ENCODE measurements at regions not wholly inside any gene's neighbourhood (a gene's known extent, or its start where the extent isn't known, plus 50 kb on each side); places are given as distances from the start of the nearest gene placed in this dataset.

DNA sequence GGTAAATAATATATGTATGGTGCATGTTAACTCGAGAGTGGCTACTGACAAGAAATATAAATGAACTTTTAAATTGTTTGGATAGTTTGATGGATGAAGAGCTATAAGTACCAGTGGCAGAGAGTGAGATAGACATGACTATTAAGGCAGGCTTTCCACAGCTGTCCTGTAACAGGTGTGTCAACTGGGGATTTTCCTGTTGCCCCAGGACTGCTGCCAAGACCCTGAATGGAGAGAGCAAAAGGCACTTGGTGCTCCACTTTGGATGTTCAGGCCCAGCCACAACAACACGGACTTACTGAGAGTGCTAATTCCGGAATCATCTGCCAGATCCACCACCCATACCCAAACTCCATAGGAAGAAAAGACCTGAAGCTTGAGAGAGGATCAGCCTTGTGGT is 215.1 kb downstream of the SEC61B start:
- DNase-seq (ENCODE audit: low read depth in 1 of 2, low spot score in 2 of 2) (no peak), FAIRE-seq (no peak)
- H3K23me2 ChIP-seq (ENCODE audit: low read depth, low read length): no peaks in the 10 kb centered on the region
- ChIA-PET CTCF (ENCODE audit: partially characterized antibody) (interaction anchor here (0.9 kb wide), 1 partner anchor 173 kb away, joined by 3 read pairs; no protein-coding TSS in a partner anchor), POLR2A (ENCODE audit: partially characterized antibody) (no interaction called here)
- H2AFZ ChIP-seq (ENCODE audit: low read length): no peak overlapping the region
- no peak overlapping the region for H2AK5ac ChIP-seq (ENCODE audit: low read depth, low read length)
- no peaks in the 10 kb centered on the region for H3K27me3 ChIP-seq (replicated peaks in 1 of 4; ENCODE audit: control insufficient read depth in 3 of 4, extremely low read depth in 1 of 4, insufficient read depth in 3 of 4, low read length in 3 of 4)
- H3K18ac ChIP-seq (ENCODE audit: extremely low read depth, low read length): no peak overlapping the region
- H3K27ac ChIP-seq (ENCODE audit: low read depth, low read length): no peak overlapping the region
- H2BK20ac ChIP-seq (ENCODE audit: low read length): no peak overlapping the region
- H3K4ac ChIP-seq (replicated peaks; ENCODE audit: insufficient read length, low read depth, low read length): no peak overlapping the region
- no peak overlapping the region for H3K4me2 ChIP-seq (ENCODE audit: insufficient read depth in 1 of 2, low read depth in 2 of 2, low read length in 2 of 2)
- H2BK15ac ChIP-seq (ENCODE audit: low read length): no peak overlapping the region
- H2BK5ac ChIP-seq (ENCODE audit: low read depth, low read length): no peak overlapping the region
- H3K14ac ChIP-seq (ENCODE audit: insufficient read length): no peak overlapping the region
- no peak overlapping the region for H3K9ac ChIP-seq (replicated peaks in 1 of 4; ENCODE audit: extremely low read depth in 1 of 4, low read depth in 3 of 4, low read length in 3 of 4)
- no peak overlapping the region for H4K91ac ChIP-seq (replicated peaks; ENCODE audit: insufficient read length, low read length)
- no peak overlapping the region for H3K4me3 ChIP-seq (ENCODE audit: extremely low read depth in 1 of 4, insufficient read depth in 2 of 4, low read depth in 3 of 4, low read length in 4 of 4)
- no peaks in the 10 kb centered on the region for H4K20me1 ChIP-seq (replicated peaks in 1 of 2; ENCODE audit: control insufficient read depth in 1 of 2, insufficient read depth in 2 of 2, low read length in 2 of 2)
- H3K23ac ChIP-seq (ENCODE audit: insufficient read length): no peak overlapping the region
- H2BK12ac ChIP-seq (ENCODE audit: low read depth, low read length): no peak overlapping the region
- H3K79me2 ChIP-seq (ENCODE audit: control insufficient read depth in 1 of 2, insufficient read depth in 2 of 2, low read length in 2 of 2): no peaks in the 10 kb centered on the region
- H3K4me1 ChIP-seq (replicated peaks in 1 of 4; ENCODE audit: control insufficient read depth in 3 of 4, insufficient read depth in 4 of 4, low read length in 3 of 4): peaks cover 0 to 3% (median 1%) of the 10 kb centered on the region in 4 experiments; a peak in 1 of 7 replicates
- H3K36me3 ChIP-seq (ENCODE audit: control insufficient read depth in 2 of 4, insufficient read depth in 4 of 4, low read length in 3 of 4): no peaks in the 10 kb centered on the region
- no peak overlapping the region for H3K56ac ChIP-seq (replicated peaks; ENCODE audit: insufficient read length, low read depth, low read length)
- no peaks in the 10 kb centered on the region for H3K79me1 ChIP-seq (ENCODE audit: low read depth, low read length)
- no peak overlapping the region for H4K5ac ChIP-seq (ENCODE audit: insufficient read length, low read depth, low read length)
- no peak overlapping the region for H2BK120ac ChIP-seq (replicated peaks; ENCODE audit: low read depth, low read length)
- H4K8ac ChIP-seq (ENCODE audit: extremely low read depth, insufficient read depth, low read length): no peak overlapping the region
- 86% methylated on average over 3 of the region's 3 CpGs; no CpG with 5 or more reads in 1 of the 2 experiments for WGBS, 2 experiments (ENCODE audit: extremely low coverage in 1 of 2, insufficient coverage in 1 of 2, insufficient read length in 1 of 2, insufficient replicate concordance in 2 of 2, low coverage in 1 of 2, low lambda C conversion rate in 2 of 2, missing lambda C conversion rate in 1 of 2)
- H3K9me3 ChIP-seq (ENCODE audit: insufficient read depth in 2 of 2, low read depth in 1 of 2, low read length in 1 of 2): no peaks in the 10 kb centered on the region
- TF ChIP-seq CTBP2 (IDR thresholded peaks at IDR 0.05; ENCODE audit: borderline replicate concordance, insufficient read depth, insufficient read length, low read length) (no peak), JUN (IDR thresholded peaks at IDR 0.05; ENCODE audit: low read depth, low read length) (no peak), BACH1 (IDR thresholded peaks at IDR 0.05; ENCODE audit: low read length) (no peak), CBX5 (IDR thresholded peaks at IDR 0.05; ENCODE audit: low read depth, low read length) (no peak), BRCA1 (IDR thresholded peaks at IDR 0.05; ENCODE audit: low read depth, low read length) (no peak), RXRA (IDR thresholded peaks at IDR 0.05; ENCODE audit: insufficient read depth, low read depth, low read length) (no peak), KDM1A (IDR thresholded peaks at IDR 0.05; ENCODE audit: borderline replicate concordance, low read length) (no peak), JUND (IDR thresholded peaks at IDR 0.05; ENCODE audit: low read length) (no peak), SAP30 (IDR thresholded peaks at IDR 0.05; ENCODE audit: insufficient read depth, insufficient replicate concordance, low read length) (no peak), CHD1 (IDR thresholded peaks at IDR 0.05; ENCODE audit: low read depth, low read length) (no peak), TAF1 (IDR thresholded peaks at IDR 0.05; ENCODE audit: low read depth, low read length) (no peak), MAFK (IDR thresholded peaks at IDR 0.05; ENCODE audit: low read depth, low read length) (no peak)
- TF ChIP-seq, protein P1, sequence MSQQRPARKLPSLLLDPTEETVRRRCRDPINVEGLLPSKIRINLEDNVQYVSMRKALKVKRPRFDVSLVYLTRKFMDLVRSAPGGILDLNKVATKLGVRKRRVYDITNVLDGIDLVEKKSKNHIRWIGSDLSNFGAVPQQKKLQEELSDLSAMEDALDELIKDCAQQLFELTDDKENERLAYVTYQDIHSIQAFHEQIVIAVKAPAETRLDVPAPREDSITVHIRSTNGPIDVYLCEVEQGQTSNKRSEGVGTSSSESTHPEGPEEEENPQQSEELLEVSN (IDR thresholded peaks at IDR 0.05): no peak
- TF ChIP-seq, protein P2, sequence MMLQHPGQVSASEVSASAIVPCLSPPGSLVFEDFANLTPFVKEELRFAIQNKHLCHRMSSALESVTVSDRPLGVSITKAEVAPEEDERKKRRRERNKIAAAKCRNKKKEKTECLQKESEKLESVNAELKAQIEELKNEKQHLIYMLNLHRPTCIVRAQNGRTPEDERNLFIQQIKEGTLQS (IDR thresholded peaks at IDR 0.05; ENCODE audit: insufficient read depth, low read depth, low read length): no peak
